Neural crest cell (in vitro differentiated cells): ENCODE measurements at regions not wholly inside any gene's neighbourhood (a gene's known extent, or its start where the extent isn't known, plus 50 kb on each side); places are given as distances from the start of the nearest gene placed in this dataset.
"Not testable (repeated sequence)": the region's sequence is repeated elsewhere in the genome, so short reads cannot be mapped to it uniquely, and the experiment has no call there.

ENCODE experiments used
- DNase-seq: peaks from one replicate; pipeline ENCODE4 v3.0.0; 2021; ENCODE audit warnings: low read depth, mixed read lengths, low spot score
- H3K27ac Mint-ChIP-seq: one replicate; pipeline ENCODE4 v1.8.0; 2021; ENCODE audit warnings: mild to moderate bottlenecking, mixed read lengths; ENCODE audit not compliant: unreplicated experiment
- H3K27me3 Mint-ChIP-seq: 2 replicates; pipeline ENCODE4 v1.8.0; 2021; ENCODE audit warnings: low read depth, mild to moderate bottlenecking, mixed read lengths
- H3K36me3 Mint-ChIP-seq: 2 replicates; pipeline ENCODE4 v1.8.0; 2021; ENCODE audit warnings: low read depth, mild to moderate bottlenecking, mixed read lengths
- H3K4me1 Mint-ChIP-seq: 2 replicates; pipeline ENCODE4 v1.8.0; 2021; ENCODE audit warnings: mixed read lengths
- H3K4me3 Mint-ChIP-seq: one replicate; pipeline ENCODE4 v1.8.0; 2021; ENCODE audit warnings: mild to moderate bottlenecking, mixed read lengths
- H3K9me3 Mint-ChIP-seq: 2 replicates; pipeline ENCODE4 v1.8.0; 2021; ENCODE audit warnings: mixed read lengths
- TF ChIP-seq, protein P1 (sequence below): fragments of 200-600 bp; sonication (generic); conservative IDR thresholded peaks from 2 replicates; pipeline ENCODE4 v1.5.0; 2021; ENCODE audit warnings: antibody characterized with exemption, mild to moderate bottlenecking

DNA sequence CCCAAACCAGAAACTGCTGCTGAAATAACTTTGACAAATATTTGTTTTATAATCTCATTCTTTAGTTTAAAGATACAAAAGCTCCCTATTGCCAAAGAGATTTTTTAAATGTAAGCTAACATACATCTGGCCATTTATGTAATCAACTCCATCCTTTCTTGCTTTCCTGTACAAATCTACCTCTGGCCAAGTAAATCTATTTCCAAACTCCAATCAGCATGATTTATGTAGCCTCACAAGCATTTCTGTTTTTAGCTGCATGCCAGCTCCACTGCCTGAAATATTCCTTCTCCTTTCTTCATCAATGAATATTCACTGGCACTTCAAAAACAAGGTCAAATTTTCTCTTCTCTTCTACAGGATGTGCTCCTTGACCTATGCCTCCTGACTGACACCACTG lies 80.0 kb downstream of the SHOX2 start:
- Mint-ChIP-seq H3K4me1 (peaks cover 5% of the 10 kb centered on the region), H3K4me3 (no peak overlapping the region), H3K27me3 (peaks cover 7% of the 10 kb centered on the region), H3K9me3 (no peaks in the 10 kb centered on the region), H3K27ac (no peak overlapping the region), H3K36me3 (no peaks in the 10 kb centered on the region)
- no peak for DNase-seq
- TF ChIP-seq, protein P1, sequence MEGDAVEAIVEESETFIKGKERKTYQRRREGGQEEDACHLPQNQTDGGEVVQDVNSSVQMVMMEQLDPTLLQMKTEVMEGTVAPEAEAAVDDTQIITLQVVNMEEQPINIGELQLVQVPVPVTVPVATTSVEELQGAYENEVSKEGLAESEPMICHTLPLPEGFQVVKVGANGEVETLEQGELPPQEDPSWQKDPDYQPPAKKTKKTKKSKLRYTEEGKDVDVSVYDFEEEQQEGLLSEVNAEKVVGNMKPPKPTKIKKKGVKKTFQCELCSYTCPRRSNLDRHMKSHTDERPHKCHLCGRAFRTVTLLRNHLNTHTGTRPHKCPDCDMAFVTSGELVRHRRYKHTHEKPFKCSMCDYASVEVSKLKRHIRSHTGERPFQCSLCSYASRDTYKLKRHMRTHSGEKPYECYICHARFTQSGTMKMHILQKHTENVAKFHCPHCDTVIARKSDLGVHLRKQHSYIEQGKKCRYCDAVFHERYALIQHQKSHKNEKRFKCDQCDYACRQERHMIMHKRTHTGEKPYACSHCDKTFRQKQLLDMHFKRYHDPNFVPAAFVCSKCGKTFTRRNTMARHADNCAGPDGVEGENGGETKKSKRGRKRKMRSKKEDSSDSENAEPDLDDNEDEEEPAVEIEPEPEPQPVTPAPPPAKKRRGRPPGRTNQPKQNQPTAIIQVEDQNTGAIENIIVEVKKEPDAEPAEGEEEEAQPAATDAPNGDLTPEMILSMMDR, result no peak

DNA sequence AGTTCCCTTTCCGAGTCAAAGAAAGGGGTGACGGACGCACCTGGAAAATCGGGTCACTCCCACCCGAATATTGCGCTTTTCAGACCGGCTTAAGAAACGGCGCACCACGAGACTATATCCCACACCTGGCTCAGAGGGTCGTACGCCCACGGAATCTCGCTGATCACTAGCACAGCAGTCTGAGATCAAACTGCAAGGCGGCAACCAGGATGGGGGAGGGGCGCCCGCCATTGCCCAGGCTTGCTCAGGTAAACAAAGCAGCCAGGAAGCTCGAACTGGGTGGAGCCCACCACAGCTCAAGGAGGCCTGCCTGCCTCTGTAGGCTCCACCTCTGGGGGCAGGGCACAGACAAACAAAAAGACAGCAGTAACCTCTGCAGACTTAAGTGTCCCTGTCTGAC lies 86.3 kb downstream of the SHOX2 start:
- DNase-seq, H3K4me3 Mint-ChIP-seq, H3K27me3 Mint-ChIP-seq, H3K9me3 Mint-ChIP-seq, H3K36me3 Mint-ChIP-seq, H3K4me1 Mint-ChIP-seq, H3K27ac Mint-ChIP-seq: not testable (repeated sequence)

DNA sequence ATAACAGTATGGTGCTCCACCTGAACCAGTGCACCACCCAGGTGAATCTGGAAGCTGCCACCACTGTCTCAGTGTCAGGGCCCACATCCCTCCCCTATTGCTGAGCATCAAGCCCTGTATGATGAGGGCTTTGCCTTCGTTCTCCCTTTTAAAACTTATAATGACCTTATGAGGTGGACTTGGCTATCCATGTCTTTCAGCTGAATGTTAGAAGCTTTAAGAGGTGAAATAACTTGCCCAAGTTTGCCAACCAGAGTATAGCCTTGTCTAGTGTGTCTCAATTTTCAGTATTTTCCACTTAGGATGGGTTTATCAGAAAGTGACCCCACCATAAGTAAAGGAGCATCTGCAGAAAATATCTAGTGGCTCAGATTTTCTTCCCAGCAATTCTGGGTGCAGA lies 87.8 kb downstream of the SHOX2 start:
- H3K4me3 Mint-ChIP-seq, result no peak overlapping the region

DNA sequence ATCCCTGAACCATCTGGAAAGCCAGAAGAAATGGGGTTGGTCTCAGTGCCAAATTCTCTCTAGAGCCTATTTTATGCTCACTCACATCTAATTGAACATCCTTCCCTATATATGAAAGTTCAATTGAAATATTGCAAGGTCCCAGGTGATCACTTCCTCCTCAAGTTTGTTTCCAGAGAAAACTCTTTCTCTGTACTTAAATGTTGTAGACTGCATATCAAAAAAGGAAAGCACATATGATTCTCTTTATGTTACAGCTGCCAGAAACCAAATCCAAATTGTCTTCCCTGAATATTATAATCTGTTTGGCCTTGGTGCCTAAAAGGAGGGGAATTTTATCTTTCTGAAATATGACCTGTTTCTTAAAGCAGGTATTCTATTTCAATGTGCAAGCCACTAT lies 93.3 kb downstream of the SHOX2 start:
- peaks cover 14% of the 10 kb centered on the region for H3K9me3 Mint-ChIP-seq
- no peak overlapping the region for H3K27ac Mint-ChIP-seq
- no peak overlapping the region for H3K4me3 Mint-ChIP-seq
- DNase-seq, result no peak
- H3K27me3 Mint-ChIP-seq, result peaks cover 8% of the 10 kb centered on the region
- H3K4me1 Mint-ChIP-seq, result no peaks in the 10 kb centered on the region
- peaks cover 3% of the 10 kb centered on the region for H3K36me3 Mint-ChIP-seq
- TF ChIP-seq, protein P1, result no peak

More for the DNA sequence above, 87.8 kb downstream of the SHOX2 start:
- Mint-ChIP-seq H3K36me3 (no peaks in the 10 kb centered on the region), H3K27me3 (peaks cover 3% of the 10 kb centered on the region), H3K4me1 (no peaks in the 10 kb centered on the region), H3K9me3 (no peaks in the 10 kb centered on the region), H3K27ac (no peak overlapping the region)
- TF ChIP-seq, protein P1, result no peak
- no peak for DNase-seq

DNA sequence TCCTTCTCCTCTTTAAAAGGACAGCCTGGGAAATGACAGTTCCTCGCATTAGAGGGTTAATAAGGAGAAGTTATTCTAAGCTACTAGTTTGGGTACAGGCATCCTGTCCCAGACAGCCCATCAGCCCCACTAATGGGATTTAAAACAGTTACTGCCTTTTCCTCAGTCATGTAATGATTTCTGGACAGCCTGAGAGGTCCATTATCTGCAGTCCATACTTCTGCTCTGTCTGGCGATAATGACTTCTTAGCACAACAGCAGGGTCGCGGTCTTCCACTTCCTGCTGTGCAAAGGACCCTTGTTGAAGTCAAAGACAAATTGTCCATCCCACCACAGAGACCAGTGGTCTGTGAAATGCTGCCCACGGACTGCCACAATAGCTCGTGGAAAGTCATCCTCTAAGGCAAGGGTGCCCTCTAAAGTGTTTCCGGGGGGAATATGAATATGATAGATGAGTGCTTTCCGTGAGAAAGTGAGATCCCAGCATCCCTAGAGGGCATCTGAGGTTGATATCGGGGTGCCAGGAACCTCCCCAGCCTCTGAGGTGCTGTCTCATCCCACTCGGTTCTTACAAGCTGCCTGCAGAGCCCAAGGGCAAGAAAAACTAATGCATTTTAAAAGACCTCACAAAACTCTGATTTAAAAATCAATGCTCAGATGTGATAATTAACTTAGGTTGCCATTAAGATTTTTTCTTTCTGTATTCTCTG lies 100.7 kb downstream of the SHOX2 start:
- Mint-ChIP-seq H3K9me3 (peaks cover 13% of the 10 kb centered on the region), H3K27ac (peak overlapping the region; percentile 50), H3K4me3 (no peak overlapping the region), H3K27me3 (peaks cover 10% of the 10 kb centered on the region), H3K4me1 (no peaks in the 10 kb centered on the region), H3K36me3 (peaks cover 3% of the 10 kb centered on the region)
- DNase-seq, result no peak
- TF ChIP-seq, protein P1, result no peak

DNA sequence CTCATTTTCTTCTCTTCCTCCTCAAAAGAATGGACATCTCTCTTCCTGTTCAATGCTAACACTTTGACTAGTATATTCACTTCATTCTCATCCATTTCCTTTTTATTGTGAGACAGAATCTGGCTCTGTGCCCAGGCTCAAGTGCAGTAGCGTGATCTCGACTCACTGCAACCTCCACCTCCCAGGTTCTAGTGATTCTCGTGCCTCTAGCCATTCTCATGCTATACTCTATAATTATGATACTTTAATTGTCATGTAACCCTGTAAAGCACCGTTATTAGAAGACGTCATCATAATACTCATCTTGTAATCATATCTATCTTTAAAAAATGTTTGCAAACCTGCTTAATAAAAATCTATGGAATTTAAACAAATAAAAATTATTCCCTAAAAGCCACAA lies 107.0 kb downstream of the SHOX2 start:
- H3K27me3 Mint-ChIP-seq, result peaks cover 10% of the 10 kb centered on the region
- no peak overlapping the region for H3K4me3 Mint-ChIP-seq
- H3K36me3 Mint-ChIP-seq, result no peaks in the 10 kb centered on the region
- H3K9me3 Mint-ChIP-seq, result peaks cover 12% of the 10 kb centered on the region
- H3K4me1 Mint-ChIP-seq, result no peaks in the 10 kb centered on the region
- DNase-seq, result no peak
- TF ChIP-seq, protein P1, result no peak
- no peak overlapping the region for H3K27ac Mint-ChIP-seq
